ENCODE measurements at regions not wholly inside any gene's neighbourhood (a gene's known extent, or its start where the extent isn't known, plus 50 kb on each side); places are given as distances from the start of the nearest gene placed in this dataset.

DNA sequence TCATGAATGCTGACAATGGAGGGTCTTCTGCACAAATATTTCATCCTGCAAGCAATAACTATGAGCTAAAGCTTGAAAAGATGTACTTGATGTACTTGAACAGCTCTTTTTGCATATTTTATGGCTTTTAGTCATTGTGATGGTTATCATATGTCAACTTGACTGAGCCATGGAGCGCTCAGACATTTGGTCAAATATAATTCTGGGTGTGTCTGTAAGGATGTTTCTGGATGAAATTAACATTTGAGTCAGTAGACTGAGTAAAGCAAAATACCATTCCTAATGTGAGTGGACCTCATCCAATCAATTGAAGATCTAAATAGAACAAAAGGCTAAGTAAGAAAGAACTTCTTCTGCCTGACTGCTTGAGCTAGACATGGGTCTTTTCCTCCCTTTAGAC lies 509.0 kb downstream of the BCL11A start:
- no peak overlapping the region for H3K4me3 ChIP-seq (ENCODE audit: low read depth, low read length)
- DNase-seq (ENCODE audit: low read depth) = no peak
- TF ChIP-seq, protein P1, sequence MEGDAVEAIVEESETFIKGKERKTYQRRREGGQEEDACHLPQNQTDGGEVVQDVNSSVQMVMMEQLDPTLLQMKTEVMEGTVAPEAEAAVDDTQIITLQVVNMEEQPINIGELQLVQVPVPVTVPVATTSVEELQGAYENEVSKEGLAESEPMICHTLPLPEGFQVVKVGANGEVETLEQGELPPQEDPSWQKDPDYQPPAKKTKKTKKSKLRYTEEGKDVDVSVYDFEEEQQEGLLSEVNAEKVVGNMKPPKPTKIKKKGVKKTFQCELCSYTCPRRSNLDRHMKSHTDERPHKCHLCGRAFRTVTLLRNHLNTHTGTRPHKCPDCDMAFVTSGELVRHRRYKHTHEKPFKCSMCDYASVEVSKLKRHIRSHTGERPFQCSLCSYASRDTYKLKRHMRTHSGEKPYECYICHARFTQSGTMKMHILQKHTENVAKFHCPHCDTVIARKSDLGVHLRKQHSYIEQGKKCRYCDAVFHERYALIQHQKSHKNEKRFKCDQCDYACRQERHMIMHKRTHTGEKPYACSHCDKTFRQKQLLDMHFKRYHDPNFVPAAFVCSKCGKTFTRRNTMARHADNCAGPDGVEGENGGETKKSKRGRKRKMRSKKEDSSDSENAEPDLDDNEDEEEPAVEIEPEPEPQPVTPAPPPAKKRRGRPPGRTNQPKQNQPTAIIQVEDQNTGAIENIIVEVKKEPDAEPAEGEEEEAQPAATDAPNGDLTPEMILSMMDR (IDR thresholded peaks at IDR 0.05; ENCODE audit: control insufficient read depth, extremely low read depth, insufficient read depth) = no peak

DNA sequence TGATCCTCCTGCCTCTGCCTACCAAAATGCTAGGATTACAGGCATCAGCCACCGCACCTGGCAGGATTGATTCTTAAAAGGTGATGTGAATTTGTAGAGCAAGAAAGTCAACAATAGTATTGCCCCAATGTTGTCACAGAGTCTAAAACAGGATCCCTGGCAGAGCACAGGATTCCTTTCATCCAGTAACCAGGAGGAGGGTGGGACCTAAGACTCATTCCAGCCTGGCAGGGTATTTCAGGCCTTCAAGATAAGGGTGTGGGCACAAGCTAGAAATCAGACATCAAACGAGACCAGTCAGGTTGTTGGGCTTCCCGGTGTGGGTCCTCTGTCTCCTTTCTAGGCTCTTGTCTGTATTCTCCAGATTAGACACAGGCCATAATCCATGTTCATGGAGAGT lies 511.4 kb downstream of the BCL11A start:
- TF ChIP-seq, protein P1 (IDR thresholded peaks at IDR 0.05; ENCODE audit: control insufficient read depth, extremely low read depth, insufficient read depth) = no peak
- no peak for DNase-seq (ENCODE audit: low read depth)
- no peak overlapping the region for H3K4me3 ChIP-seq (ENCODE audit: low read depth, low read length)

- H3K4me3 ChIP-seq (ENCODE audit: low read depth, low read length) = no peak overlapping the region
- DNase-seq (ENCODE audit: low read depth) = no peak
- TF ChIP-seq, protein P1 (IDR thresholded peaks at IDR 0.05; ENCODE audit: control insufficient read depth, extremely low read depth, insufficient read depth) = no peak
Observed at GRCh38 chr2:60033325-60033724, 520.1 kb downstream of the BCL11A start.

GRCh38 chr2:60029566-60029883 lies 523.9 kb downstream of the BCL11A start:
- no peak for DNase-seq (ENCODE audit: low read depth)
- TF ChIP-seq, protein P1 (IDR thresholded peaks at IDR 0.05; ENCODE audit: control insufficient read depth, extremely low read depth, insufficient read depth) = no peak
- H3K4me3 ChIP-seq (ENCODE audit: low read depth, low read length) = no peak overlapping the region

- DNase-seq (ENCODE audit: low read depth) = no peak
- TF ChIP-seq, protein P1 (IDR thresholded peaks at IDR 0.05; ENCODE audit: control insufficient read depth, extremely low read depth, insufficient read depth) = no peak
- no peak overlapping the region for H3K4me3 ChIP-seq (ENCODE audit: low read depth, low read length)
Observed at GRCh38 chr2:60028849-60029565, 524.4 kb downstream of the BCL11A start.

GRCh38 chr2:60025496-60025895 lies 528.0 kb downstream of the BCL11A start:
- H3K4me3 ChIP-seq (ENCODE audit: low read depth, low read length) = no peak overlapping the region

More at GRCh38 chr2:60025496-60025895, 528.0 kb downstream of the BCL11A start:
- TF ChIP-seq, protein P1 (IDR thresholded peaks at IDR 0.05; ENCODE audit: control insufficient read depth, extremely low read depth, insufficient read depth) = no peak
- DNase-seq (ENCODE audit: low read depth) = no peak
